Gastrocnemius medialis (tissue), 4 donors: ENCODE measurements at regions not wholly inside any gene's neighbourhood (a gene's known extent, or its start where the extent isn't known, plus 50 kb on each side); places are given as distances from the start of the nearest gene placed in this dataset.

Experiments used
- ATAC-seq, 2 donors: fragments of 150-250 bp; one replicate each; pipeline ENCODE4 v1.9.1; 2016
- DNase-seq, 2 donors: peaks; one replicate each; pipeline ENCODE4 v3.0.0-alpha.2; 2019
- H3K27ac ChIP-seq, 4 donors: fragments of 200-600 bp; sonication (generic); 1 replicate in 1 of 4; 2 replicates in 3 of 4; pipeline ENCODE4 v1.5.1; 2016 to 2018; ENCODE audit warnings: mild to moderate bottlenecking in 2 of 4, moderate library complexity in 1 of 4
- H3K27me3 ChIP-seq, 3 donors: fragments of 200-600 bp; sonication (generic) in 2 of 3; 1 replicate in 1 of 3; 2 replicates in 2 of 3; pipeline versions ENCODE4 v1.5.1 to v1.6.0; 2016 to 2019; ENCODE audit warnings: mild to moderate bottlenecking in 1 of 3, moderate library complexity in 1 of 3
- H3K36me3 ChIP-seq, 2 donors: fragments of 200-600 bp; sonication (generic) in 1 of 2; one replicate each; pipeline ENCODE4 v1.5.1; 2017 to 2018
- H3K4me1 ChIP-seq, 2 donors: fragments of 200-600 bp; sonication (generic) in 1 of 2; one replicate each; pipeline ENCODE4 v1.5.1; 2016 to 2017; ENCODE audit warnings: mild to moderate bottlenecking in 2 of 2
- H3K4me3 ChIP-seq, 4 donors: fragments of 200-600 bp; sonication (generic) in 3 of 4; 1 replicate in 1 of 4; 2 replicates in 3 of 4; pipeline ENCODE4 v1.5.1; 2016 to 2019; ENCODE audit warnings: mild to moderate bottlenecking in 2 of 4
- H3K9me3 ChIP-seq, 3 donors: fragments of 200-600 bp; sonication (generic) in 2 of 3; 1 replicate in 1 of 3; 2 replicates in 2 of 3; pipeline ENCODE4 v1.5.1; 2016 to 2019
- CTCF ChIP-seq, 5 experiments: fragments of 450-650 bp in 3 of 5; fragments of 200-600 bp in 2 of 5; sonication (generic) in 2 of 5; IDR thresholded peaks in 4 of 5; conservative IDR thresholded peaks in 1 of 5; 1 replicate in 4 of 5; 2 replicates in 1 of 5; pipeline ENCODE4 v1.5.1; 2016 to 2019; ENCODE audit warnings: antibody characterized with exemption in 5 of 5, mild to moderate bottlenecking in 3 of 5, moderate library complexity in 3 of 5
- POLR2A ChIP-seq, 2 donors: fragments of 450-650 bp; IDR thresholded peaks; one replicate each; pipeline ENCODE4 v1.6.1; 2017; ENCODE audit warnings: antibody characterized with exemption in 2 of 2, mild to moderate bottlenecking in 2 of 2, moderate library complexity in 2 of 2
- in situ Hi-C, 4 donors: fragments of 200-750 bp; cut with MboI; loops; one replicate each; pipeline versions ENCODE4 v1.15.0 to v1.8.0; 2017; ENCODE audit warnings: low sequenced_read_pairs in 4 of 4
- intact Hi-C: fragments of 100-400 bp; cut with DNase I; formaldehyde crosslinking; loops from one replicate; pipeline ENCODE4 v1.15.1; 2023; ENCODE audit warnings: low total_unique reads

- DNase-seq (no peak), ATAC-seq (no peak)
- no peaks in the 10 kb centered on the region for H3K4me1 ChIP-seq
- no peaks in the 10 kb centered on the region for H3K27me3 ChIP-seq
- TF ChIP-seq POLR2A (IDR thresholded peaks at IDR 0.05) (no peak), CTCF (IDR thresholded peaks at IDR 0.05 in 4 of 5, conservative IDR thresholded peaks at IDR 0.05 in 1 of 5) (no peak)
- H3K36me3 ChIP-seq: no peaks in the 10 kb centered on the region
- no peaks in the 10 kb centered on the region for H3K9me3 ChIP-seq
- intact Hi-C loops (no loop called here), in situ Hi-C loops (no loop called here)
- no peak overlapping the region for H3K4me3 ChIP-seq
- no peak overlapping the region for H3K27ac ChIP-seq
Observed at GRCh38 chr10:8527773-8528172, 473.3 kb downstream of the GATA3 start.

- Histone ChIP-seq H3K27ac (no peak overlapping the region), H3K27me3 (no peaks in the 10 kb centered on the region), H3K4me1 (no peaks in the 10 kb centered on the region), H3K36me3 (no peaks in the 10 kb centered on the region), H3K4me3 (no peak overlapping the region), H3K9me3 (no peaks in the 10 kb centered on the region)
- TF ChIP-seq CTCF (IDR thresholded peaks at IDR 0.05 in 4 of 5, conservative IDR thresholded peaks at IDR 0.05 in 1 of 5): no peak
- TF ChIP-seq POLR2A (IDR thresholded peaks at IDR 0.05): no peak
- intact Hi-C loops (no loop called here), in situ Hi-C loops (no loop called here)
- ATAC-seq (no peak), DNase-seq (no peak)
Observed at GRCh38 chr10:8531116-8531515, 476.6 kb downstream of the GATA3 start.

- TF ChIP-seq CTCF (IDR thresholded peaks at IDR 0.05 in 4 of 5, conservative IDR thresholded peaks at IDR 0.05 in 1 of 5) (no peak), POLR2A (IDR thresholded peaks at IDR 0.05) (no peak)
- in situ Hi-C loops (no loop called here), intact Hi-C loops (no loop called here)
- no peaks in the 10 kb centered on the region for H3K4me1 ChIP-seq
- no peak overlapping the region for H3K4me3 ChIP-seq
- H3K36me3 ChIP-seq: no peaks in the 10 kb centered on the region
- H3K27me3 ChIP-seq: no peaks in the 10 kb centered on the region
- DNase-seq (no peak), ATAC-seq (no peak)
- no peaks in the 10 kb centered on the region for H3K9me3 ChIP-seq
- H3K27ac ChIP-seq: no peak overlapping the region
Observed at GRCh38 chr10:8532647-8533046, 478.2 kb downstream of the GATA3 start.

- H3K27me3 ChIP-seq: no peaks in the 10 kb centered on the region
Observed at GRCh38 chr10:8533462-8533861, 479.0 kb downstream of the GATA3 start.

More at GRCh38 chr10:8533462-8533861, 479.0 kb downstream of the GATA3 start:
- TF ChIP-seq CTCF (IDR thresholded peaks at IDR 0.05 in 4 of 5, conservative IDR thresholded peaks at IDR 0.05 in 1 of 5): no peak
- TF ChIP-seq POLR2A (IDR thresholded peaks at IDR 0.05): no peak
- ATAC-seq (no peak), DNase-seq (no peak)
- intact Hi-C loops: no loop called here
- Histone ChIP-seq H3K9me3 (no peaks in the 10 kb centered on the region), H3K36me3 (no peaks in the 10 kb centered on the region), H3K4me3 (no peak overlapping the region), H3K27ac (no peak overlapping the region), H3K4me1 (no peaks in the 10 kb centered on the region)
- in situ Hi-C loops: no loop called here
